HG02623 (cell line): ENCODE measurements at regions not wholly inside any gene's neighbourhood (a gene's known extent, or its start where the extent isn't known, plus 50 kb on each side); places are given as distances from the start of the nearest gene placed in this dataset.

ENCODE experiments used
- ATAC-seq: cut with Tn5 transposase; IDR thresholded peaks from one replicate; pipeline ENCODE4 v1.9.1; 2021; ENCODE audit warnings: moderate library complexity; ENCODE audit not compliant: unreplicated experiment

DNA sequence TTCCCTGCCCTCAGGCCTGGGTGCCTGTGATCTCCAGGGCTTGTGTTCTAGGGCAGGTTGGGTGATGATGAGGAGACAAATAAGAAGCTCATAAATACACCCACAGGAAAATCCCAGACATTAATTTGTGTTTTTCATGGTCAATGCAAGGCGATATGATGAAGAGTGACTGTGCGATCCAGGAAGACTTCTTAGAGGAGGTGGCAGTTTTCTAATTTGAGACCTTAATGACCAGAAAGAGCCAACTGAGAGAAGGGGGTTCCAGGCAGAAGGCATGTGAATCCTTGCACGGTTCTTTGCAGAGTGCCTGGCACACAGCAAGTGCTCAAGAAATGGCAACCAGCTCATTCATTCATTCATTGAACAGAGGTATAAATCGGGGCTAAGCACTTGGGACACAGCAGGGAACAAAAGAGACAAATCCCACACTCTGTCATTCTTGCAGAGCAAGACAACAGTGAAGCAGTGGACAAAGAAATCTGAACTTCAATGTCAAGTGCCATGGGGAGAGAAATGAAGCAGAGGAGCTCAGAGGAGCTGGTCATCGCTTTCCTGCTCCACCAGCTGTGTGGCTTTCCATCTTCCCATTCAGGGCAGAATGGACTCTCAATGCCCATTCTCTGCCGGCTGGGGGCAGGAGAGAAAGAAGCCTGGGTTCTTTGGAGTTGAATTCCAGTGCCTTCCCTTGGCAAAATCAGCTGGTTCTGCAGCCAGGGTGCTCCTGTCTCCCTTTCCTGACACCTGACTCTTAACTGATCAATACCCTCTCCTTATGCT lies 128.3 kb downstream of the AACS start:
- ATAC-seq: no peak

DNA sequence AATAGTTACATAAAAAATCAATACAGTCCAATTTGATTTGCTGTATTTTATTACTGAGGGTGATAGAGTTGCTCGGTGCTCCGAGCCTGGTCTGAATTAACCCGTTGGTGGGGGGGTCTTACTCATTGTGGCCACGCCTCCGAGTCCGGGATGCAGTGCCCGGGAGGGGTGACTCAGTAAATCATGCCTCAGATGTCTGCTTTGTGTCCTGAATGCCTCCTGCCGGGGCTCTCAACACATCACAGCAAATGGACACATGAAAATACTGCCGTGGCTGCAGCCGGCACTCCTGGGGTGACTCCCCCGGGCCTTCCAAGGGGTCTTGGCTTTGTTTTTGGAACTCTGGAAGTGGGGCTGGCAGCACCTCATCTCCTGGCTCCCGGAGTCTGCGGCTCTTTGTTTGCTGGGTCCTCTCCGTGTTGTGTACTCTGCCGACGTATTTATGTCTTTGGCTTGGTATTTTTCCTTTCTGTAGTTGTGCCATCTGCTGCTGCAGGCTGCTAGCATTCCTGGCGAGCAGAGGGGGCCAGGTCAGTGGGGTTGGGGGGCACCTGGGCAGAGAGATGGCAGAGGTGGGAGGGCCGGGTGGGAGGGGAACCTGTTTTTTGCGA lies 129.0 kb downstream of the AACS start:
- ATAC-seq: no peak

DNA sequence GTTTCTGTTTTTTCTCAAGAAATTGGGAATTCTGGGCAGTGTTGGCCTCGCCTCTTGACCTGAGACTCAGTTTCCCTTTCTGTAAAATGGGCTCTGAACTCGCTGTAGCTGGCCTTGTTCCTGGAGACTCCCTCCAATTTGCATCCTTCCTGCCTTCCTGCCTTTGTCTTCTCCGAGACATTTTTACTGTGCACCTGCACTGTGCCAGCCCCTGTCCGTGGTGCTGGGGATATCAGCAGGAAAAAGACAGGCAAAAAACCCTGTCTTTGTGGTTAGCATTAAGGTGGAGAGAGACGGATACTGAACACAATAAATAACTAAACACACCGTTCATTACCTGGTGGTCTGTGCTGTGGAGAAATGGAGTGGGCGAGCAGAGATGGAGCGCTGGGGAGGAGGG lies 129.8 kb downstream of the AACS start:
- ATAC-seq: no peak

DNA sequence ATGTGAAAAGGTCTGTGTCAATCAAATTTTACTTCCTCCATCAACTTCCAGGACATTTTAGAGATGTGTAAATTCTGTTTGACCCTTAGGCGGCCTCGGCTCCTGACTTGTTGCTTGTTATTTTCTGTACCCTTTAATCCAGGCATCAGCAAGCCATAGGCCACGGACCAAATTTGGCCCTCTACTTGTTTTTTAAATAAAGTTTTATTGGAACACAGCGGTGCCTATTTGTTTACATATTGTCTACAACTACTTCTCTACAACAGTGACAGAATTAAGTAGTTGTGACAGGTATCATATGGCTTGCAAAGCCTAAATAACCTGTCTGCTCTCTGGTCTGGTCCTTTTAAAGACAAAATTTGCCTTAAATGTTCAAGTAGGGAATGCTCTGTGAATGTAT lies 132.1 kb downstream of the AACS start:
- ATAC-seq: no peak

DNA sequence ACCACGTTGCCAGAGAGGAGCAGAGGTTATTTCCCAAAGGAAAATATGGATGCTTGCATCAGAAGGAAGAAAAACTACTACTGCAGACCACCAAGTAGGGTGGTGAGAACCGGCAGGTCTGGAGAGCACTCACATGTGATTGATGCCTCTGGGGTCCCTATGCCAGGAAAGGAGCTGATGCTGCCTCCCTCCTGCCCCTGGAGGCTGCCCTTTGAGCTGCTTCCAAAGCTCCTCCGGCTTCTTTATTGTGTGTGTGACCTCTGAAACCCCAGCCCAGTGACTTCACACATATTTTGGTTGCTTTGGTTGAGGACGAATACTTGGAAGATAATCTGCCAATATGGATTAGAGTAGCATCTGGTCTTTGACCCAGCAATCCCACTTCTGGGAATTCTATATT lies 133.4 kb downstream of the AACS start:
- ATAC-seq: no peak

DNA sequence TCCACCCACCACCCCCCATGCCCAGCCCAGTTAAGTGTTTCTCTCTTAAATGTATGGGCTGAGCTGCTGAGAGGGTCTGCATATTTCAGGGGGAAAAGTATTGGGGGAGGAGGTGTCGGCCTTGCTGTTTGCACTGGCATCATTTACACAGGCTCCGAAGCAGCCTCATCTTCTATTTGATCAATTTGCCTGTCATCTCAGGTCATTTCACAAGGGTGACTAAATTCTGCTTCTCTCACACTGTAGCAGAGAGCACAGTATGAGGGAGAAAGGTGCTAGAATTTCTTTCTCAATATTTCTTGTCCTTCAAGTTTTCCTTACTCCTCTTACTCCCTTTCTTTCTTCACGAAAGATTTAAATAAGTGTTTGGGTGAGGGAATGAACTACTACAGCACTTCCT lies 135.9 kb downstream of the AACS start:
- no peak for ATAC-seq

DNA sequence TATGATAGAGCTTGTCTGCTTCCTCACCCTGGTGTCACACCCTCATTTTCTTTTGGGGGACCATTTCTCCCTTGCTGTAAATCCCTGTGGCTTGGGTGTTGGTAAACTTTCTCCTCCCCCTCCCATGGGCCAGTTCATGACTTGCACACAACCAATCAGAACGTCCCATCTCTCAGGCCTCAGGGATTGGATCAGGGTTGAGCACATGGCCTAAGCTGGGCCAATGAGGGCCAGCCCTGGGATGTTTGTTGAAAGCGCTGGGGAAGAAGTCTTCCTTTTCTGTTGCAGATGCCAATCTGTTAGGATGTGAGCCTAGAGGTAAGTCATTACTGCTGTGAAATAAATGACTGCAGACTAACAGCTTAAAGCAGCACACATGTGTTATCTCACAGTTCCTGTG lies 136.7 kb downstream of the AACS start:
- no peak for ATAC-seq

DNA sequence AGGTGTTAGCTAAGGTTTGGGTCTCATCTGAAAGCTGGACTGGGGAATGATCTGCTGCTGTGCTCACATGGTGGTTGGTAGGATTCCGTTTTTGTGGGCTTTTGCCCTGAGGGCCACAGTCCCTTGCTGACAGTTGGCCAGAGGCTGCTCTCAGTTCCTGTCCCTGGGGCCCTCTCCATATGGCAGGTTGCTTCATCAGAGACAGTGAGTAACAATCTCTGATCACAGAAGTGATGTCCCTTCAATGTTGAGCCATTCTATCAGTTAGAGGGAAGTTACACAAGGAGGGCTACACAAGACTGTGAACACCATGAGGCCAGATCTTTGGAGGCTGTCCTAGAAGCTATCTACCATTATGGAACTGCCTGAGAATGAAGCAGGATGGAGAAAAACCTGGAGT lies 137.2 kb downstream of the AACS start:
- no peak for ATAC-seq

DNA sequence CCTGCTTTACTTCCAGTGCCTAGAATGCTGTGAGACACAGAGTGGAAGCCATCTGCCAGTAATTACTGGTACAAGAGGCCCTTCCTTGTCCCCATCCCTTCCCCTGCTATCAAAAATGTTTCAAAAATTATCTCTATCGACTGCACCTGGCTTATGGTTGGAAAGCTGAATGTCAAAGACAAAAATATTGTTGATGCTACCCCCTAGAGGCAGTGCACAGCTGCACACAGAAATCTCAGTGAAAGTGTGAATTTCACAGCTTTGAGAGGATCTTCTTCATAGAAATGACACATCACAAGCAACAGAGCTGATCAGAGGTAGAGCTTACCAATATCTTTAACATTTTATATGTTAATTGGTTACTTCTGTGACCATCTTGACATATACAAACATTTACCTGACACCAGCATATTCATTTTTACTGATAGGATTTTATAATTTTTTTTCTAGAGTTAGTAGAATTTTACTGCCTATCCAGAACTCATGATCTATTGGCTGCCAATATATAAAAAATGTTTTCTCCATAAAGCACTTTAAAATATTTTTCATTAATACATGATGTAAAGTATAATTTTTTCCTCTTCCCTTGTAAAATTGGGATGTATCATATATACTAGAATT lies 138.0 kb downstream of the AACS start:
- no peak for ATAC-seq

DNA sequence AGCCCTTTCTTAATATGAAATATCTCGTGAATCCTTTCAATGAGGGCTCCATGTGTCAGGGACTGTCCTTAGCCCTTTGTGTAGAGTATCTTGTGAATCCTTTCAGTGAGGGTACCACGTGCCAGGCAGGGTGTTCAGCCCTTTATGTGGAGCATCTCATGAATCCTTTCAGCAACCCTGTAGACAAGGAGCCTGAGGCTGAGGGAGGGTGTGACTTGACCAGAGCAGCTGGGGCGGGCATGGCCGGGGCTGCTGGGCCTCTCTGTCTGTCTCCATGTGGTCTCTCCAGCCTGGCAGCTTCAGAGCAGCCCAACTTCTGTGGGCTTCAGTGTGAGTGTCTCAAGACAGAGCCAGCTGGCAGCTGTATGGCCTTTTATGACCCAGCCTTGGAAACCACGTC lies 140.2 kb downstream of the AACS start:
- ATAC-seq: no peak

DNA sequence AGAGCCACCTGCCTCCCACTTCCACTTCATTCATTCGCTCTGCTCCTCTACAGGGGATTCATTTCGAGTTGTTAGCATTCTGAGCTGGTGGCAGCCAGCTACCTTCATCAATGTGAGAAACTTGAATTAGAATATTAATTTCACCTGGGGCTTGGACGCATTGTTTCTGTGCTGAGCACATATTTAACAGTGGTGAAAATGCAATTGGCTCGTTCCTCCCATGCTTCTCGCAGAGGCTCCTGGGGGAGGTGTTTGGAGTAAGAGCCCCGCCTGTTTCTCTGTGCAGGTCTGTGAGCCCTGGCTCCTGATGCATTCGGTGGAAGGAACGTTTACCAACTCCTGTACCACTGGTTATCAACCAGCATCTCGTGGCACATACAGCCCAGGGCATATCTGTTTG lies 141.5 kb downstream of the AACS start:
- no peak for ATAC-seq

DNA sequence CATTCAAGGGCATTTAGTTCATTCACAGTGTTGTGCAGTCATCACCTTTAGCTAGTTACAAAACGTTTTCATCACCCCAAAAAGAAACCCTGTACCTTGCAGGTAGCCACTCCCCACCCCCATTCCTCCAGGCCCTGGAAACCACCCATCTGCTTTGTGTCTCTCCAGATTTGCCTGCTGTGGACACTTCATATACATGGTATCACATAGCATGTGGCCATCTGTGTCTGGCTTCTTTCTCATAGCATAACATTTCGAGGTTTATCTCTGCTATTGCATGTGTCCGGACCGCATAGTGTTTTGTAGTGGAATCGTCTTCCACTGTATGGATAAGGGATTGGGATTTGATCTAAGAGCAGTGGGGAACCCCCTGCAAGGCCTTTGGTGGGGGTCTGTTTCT lies 143.1 kb downstream of the AACS start:
- no peak for ATAC-seq

DNA sequence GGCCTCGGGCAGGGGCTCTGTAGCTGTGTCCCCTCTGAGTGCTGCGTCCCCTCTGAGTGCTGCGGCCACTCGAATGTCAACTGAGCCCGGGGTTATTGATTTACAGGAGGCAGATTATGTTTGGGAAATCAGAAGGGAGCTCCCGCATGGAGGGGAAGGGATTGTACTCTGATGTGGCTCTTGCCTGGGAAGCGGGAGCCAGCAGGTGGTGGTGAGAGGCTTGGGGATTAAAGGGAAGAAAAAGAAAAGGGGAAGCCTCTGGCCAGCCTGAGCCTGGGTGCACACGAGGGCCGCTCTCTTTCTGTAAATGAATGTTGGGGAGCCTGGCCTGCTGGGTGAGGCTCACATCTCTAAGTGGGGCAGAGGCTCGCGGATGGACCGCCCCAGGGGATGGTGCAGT lies 143.7 kb downstream of the AACS start:
- no peak for ATAC-seq

DNA sequence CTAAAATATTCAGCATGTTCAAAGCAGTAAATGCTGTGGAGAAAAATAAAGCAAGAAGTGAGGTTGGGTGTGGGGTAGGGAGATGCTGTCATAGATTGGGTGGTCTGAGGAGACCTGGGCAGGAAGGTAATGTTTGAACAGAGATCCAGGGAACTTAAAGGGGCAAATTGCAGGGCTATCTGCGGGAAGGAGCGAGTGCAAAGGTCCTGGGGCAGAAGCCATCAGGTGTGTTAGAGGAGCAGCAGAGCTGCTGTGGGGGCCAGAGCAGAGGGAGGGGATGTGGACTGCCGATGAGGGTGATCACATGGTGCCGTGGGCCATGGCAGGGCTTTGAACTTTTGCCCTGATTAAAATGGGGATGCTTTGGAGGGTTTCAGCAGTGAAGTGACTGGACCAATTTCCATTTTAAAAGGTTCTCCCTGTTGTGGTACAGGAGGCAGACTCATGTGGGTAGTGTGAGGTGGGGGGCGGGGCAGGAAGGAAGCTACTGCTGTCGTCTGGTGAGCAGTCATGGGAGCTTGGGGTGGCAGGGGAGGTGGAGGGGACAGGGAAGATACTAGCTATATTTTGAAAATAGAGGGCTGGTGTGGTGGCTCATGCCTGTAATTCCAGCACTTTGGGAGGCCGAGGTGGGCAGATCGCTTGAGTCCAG lies 145.0 kb downstream of the AACS start:
- ATAC-seq: no peak

DNA sequence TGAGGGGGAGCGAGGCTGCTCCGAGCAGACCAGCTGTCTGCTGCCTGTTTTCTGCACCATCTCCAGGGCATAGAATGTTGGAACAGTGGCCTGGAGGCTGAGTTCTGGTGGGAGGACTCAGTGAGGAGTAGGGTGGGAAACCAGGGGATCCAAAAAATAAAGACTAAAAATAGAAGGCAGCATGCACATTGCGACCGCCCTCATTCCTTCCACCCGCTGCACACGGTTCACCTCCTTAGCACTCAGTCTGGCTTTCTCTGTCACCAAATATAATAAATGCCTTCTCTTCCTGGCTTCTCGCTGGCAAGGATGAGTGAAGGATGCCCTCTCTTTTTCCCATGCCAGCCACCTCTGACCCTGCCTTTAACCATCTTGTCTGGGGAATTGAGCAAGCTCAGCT lies 146.2 kb downstream of the AACS start:
- no peak for ATAC-seq

DNA sequence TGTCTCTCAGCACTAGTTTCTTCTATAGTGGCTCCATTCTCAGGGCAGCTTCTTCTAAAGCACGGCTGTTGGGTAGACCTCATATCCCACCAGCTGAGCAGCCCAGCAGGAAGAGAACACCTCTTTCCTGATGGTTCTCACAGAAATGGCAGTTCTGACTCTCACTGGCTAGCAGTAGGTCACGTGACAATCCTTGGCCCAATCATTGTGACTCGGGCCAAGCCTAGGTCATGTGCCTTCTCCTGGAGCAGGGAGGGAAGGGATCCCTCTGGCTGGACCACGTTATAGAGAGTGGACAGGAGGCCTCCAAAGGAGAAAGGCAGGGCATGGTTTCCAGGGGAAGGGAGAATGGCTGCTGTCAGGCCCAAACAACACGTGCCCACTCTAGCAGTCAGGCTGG lies 149.1 kb downstream of the AACS start:
- ATAC-seq: no peak

DNA sequence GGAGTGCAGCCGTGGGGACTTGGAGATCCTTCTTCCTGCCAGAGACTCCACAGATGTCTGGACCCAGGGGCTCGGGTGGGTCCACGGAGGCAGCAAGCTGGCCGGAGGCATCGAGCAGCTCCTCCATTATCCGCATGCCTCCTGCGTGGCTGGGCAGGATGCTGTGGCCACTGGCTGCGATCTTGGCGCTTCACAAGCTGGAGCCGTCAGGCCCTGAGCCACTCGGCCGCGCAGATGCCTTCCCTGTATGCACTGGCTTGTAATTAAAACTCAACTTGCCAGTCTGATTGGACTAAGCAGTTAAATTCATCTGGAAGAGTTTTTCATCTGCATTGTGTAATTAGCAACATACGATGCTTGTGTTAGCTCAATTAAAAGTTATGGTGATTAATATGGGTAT lies 151.5 kb downstream of the AACS start:
- no peak for ATAC-seq

DNA sequence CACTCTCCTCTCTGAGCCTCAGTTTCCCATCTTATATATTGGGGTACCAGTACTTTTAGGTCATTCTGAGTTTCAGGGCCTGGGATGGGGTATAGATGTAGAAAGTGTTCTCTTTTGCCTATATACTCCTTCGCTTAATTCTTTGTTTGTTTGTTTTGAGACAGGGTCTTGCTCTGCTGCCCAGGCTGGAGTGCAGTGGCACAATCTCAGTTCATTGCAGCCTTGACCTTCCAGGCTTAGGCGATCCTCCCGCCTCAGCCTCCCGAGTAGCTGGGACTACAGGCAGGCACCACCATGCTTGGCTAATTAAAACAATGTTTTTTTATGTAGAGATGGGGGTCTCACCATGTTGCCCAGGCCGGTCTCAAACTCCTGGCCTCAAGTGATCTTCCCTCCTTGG lies 152.1 kb downstream of the AACS start:
- no peak for ATAC-seq

DNA sequence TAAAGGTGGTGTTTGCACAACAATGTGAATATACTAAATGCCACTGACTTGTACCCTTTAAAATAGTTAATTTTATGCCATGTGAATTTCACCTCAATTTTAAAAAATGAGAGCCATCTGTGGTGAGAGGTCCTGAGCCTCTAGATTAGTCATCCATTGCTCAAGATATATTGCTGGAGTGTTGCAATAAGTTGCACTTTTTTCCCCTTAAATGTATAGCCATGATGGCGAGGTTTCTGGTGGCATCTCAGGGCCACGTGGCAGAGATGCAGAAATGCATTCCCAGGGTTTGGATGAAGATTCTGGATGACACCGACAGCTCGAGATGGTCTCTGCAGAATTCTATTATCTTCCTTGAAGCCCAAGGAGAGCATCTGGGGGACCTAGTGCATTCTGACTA lies 153.7 kb downstream of the AACS start:
- ATAC-seq: no peak

DNA sequence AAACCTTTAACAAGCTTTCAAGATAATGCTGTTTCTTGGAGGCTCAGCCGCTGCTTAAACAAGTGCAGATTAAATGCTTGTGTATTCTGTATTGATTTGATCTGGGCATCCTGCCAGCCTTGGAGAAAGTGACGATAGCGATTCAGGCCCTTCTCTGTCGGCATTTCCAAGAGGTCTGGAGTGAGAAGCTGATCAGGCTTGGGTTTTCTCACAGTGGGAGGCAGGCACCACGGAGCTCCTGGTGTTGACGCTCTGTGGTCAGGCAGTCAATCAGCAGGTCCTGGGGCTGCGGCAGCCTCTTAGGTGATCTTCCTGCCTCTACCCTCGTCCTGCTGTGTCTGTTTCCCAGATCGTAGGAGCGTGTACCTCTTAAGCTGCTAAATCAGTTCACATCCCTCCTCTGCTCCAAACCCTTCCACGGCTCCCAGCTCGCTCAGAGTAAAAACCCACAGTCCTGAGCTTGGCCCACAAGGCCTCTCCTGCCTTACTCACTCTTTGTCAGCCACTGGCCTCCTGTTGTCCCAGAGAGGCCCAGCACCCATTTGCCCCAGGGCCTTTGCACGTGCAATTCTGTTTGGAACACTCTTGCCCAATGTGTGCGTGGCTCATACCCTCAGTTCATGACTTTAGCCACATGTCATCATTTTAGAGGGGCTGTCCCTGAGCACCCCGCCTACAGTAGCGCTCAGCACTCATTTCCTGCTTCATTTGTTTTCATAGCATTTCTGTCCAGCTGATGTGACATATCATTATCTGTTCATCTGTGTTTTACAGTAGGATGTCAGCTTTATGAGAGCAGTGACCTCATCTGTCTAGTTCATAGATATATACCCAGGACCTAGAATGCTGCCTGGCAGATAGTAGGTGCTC lies 155.4 kb downstream of the AACS start:
- ATAC-seq: no peak

DNA sequence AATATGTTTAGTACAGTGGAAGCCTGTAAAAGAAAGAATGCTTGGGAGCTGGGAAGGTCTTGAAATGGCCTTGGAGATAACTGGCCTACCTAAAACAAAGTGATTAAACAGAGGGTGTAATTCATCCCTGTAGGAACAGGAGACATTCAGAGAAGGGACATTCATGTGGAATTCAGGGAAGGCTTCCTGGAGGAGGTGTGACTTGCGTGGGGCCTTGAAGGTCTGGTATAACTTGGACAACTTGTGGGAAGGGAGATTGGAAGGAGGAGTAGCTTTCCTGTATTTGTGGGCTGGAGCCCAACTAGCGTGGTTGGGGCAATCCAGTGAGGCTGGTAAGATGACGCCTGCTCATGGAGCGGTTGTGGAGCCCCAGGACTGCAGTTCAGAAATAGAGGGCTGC lies 156.4 kb downstream of the AACS start:
- no peak for ATAC-seq
